ENCODE measurements at regions not wholly inside any gene's neighbourhood (a gene's known extent, or its start where the extent isn't known, plus 50 kb on each side); places are given as distances from the start of the nearest gene placed in this dataset.

DNA sequence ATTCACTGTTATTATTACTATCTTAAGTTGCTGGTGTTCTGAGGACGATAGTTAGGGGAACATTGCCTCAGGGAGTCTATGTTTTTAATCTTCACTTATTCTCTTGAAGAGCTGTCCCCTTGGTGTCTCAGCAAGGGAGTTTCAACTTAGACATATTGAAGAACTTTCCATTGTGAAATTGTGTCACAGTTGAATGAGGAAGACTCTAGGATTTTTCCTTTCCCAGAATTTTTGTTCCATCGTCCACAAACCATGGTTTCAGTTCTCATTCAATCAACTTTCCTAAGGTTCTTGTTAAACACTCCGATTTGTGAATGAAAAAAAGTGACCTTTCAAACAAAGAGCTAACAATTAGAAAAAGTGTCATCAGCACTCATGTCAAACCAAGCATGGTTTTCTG, 128.3 kb downstream of the GATA3 start:
- Mint-ChIP-seq H3K27me3 (no peaks in the 10 kb centered on the region), H3K9me3 (no peaks in the 10 kb centered on the region), H3K4me3 (peak overlapping the region; percentile 68), H3K27ac (no peak overlapping the region), H3K36me3 (ENCODE audit: low read depth) (no peaks in the 10 kb centered on the region), H3K4me1 (peaks cover 25% of the 10 kb centered on the region)
- no peak for ATAC-seq (replicated peaks)

DNA sequence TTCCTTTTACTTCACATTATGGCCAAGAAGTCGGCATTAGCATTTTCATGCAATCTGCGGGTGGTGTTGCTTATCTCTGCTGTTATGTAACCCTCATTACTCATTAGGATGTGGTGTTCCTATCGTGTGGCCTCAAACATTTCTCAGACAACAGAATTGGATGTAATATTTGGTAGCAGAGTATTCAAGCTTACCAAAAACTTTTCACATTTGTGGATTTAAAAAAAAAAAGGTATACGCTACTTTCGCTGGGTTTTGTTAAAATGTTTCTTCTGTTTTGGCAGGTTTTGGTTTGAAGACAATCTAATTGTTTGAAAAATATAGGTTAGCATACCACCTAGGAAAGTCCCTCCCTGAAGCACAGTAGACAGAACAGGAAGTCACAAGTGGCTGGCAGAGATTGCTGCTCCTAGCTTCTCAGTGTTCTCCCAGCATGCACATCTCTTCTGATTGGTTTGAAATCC, 128.8 kb downstream of the GATA3 start:
- Mint-ChIP-seq H3K27me3 (no peaks in the 10 kb centered on the region), H3K27ac (peak overlapping the region; percentile 55), H3K4me3 (peak overlapping the region; percentile 68), H3K4me1 (peaks cover 25% of the 10 kb centered on the region), H3K9me3 (no peaks in the 10 kb centered on the region), H3K36me3 (ENCODE audit: low read depth) (no peaks in the 10 kb centered on the region)
- peak; percentile 89 for ATAC-seq (replicated peaks)

DNA sequence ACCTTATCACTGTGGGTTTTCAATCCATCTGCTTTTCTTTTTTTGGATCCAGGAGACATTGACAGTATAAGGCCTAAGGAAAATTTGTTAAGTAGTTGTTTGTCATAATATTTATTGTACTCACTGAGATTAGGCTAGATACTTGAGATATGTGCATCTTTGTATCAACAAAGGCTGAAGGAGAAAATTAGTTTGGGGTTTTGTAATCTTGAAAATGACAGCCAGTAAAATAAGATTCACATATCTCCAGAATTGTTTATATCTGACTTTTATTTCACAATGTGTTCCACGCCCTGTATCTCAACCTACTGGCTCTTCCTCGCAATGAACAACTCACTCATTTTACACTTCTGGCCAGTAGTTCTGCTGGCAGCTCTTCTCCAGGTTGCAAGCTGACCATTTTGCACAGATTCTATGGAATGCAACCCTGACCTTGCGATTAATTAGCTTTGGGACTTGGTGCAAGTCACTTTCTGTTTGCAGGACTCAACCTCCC, 132.7 kb downstream of the GATA3 start:
- H3K27ac Mint-ChIP-seq, result no peak overlapping the region

DNA sequence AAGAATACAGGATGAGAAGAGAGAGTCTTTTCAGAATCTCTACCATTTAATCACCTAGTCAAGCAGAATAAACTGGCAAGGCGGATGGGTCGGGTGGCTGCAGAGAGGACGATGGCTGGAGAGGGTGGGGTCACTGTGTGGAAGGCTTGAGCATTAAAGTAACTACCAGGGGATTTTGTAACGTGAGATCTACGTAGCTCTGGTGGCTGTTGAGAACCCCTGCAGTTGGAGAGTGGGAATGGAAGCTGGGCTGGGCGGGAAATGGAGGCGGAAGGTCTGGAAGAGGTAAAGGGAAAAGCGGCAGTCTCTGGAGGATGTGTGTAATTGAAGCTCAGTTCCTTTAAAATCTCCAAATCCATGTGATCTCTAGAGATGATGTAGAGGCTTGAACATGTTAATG, 135.0 kb downstream of the GATA3 start:
- H3K27me3 Mint-ChIP-seq, result no peaks in the 10 kb centered on the region
- ATAC-seq (replicated peaks), result no peak
- H3K36me3 Mint-ChIP-seq (ENCODE audit: low read depth), result no peaks in the 10 kb centered on the region
- no peaks in the 10 kb centered on the region for H3K9me3 Mint-ChIP-seq
- H3K27ac Mint-ChIP-seq, result no peak overlapping the region
- H3K4me1 Mint-ChIP-seq, result peaks cover 14% of the 10 kb centered on the region
- no peak overlapping the region for H3K4me3 Mint-ChIP-seq

More for the DNA sequence above, 132.7 kb downstream of the GATA3 start:
- ATAC-seq (replicated peaks), result no peak
- H3K27me3 Mint-ChIP-seq, result no peaks in the 10 kb centered on the region
- peaks cover 29% of the 10 kb centered on the region for H3K4me1 Mint-ChIP-seq
- no peaks in the 10 kb centered on the region for H3K9me3 Mint-ChIP-seq
- no peak overlapping the region for H3K4me3 Mint-ChIP-seq
- no peaks in the 10 kb centered on the region for H3K36me3 Mint-ChIP-seq (ENCODE audit: low read depth)

DNA sequence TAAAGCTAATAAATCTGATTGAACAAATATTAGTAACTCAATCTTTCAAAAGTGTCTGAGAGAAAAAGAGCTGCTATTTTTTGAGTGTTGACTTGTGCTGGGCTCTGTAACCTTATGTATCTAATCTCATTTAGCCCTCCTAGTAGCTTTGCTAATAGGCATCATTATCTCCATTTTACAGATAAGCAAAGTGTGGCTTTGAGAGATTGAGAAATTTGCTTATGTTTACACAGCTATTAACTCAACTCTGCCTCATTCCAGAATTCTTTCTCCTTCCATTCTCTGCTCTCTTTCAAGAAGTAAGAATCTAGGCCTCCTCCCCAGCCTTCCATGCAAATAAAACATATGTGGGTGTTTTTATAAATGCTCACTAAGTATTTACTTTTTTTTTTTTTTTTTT, 137.8 kb downstream of the GATA3 start:
- Mint-ChIP-seq H3K36me3 (ENCODE audit: low read depth) (no peaks in the 10 kb centered on the region), H3K27me3 (no peaks in the 10 kb centered on the region), H3K4me3 (no peak overlapping the region), H3K27ac (no peak overlapping the region), H3K9me3 (no peaks in the 10 kb centered on the region), H3K4me1 (peaks cover 10% of the 10 kb centered on the region)
- no peak for ATAC-seq (replicated peaks)

DNA sequence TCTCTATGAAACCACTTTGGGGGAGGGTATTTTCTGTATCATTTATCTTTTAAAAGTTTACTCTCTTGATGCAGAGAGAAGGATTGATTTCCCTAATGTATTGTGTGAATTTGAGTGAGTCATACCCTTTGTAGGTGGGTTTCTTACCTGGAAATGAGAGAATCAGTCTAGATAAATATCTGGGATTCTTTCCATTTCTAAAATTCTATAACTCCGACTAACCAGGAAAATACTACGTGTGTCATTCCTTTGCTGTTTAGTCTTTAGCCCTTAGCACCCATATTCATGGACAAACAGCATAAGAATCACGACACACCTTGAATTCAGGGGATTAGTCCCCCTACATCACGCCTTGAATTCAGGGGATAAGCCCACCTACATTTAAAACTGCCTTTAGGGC, 139.1 kb downstream of the GATA3 start:
- ATAC-seq (replicated peaks), result no peak

DNA sequence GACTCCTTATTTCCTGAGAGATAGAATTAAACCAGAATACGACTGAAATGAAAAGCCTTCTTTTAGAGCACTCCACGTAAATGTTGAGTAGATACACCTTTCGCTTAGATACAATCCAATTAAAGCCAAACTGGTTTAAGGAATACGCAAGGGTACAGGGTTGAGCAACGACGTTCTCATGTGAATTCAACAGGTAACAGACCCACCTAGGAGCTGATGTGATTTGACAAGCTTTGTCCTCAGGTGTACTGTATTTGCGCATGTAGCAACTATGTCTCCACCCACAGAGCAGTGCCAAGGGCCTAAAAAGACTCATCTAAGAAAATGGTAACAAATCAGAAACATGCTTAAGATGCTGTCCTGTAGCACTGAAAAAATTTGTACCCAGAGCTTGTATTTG, 139.6 kb downstream of the GATA3 start:
- Mint-ChIP-seq H3K4me3 (no peak overlapping the region), H3K36me3 (ENCODE audit: low read depth) (no peaks in the 10 kb centered on the region), H3K9me3 (no peaks in the 10 kb centered on the region)

More for the DNA sequence above, 139.1 kb downstream of the GATA3 start:
- Mint-ChIP-seq H3K36me3 (ENCODE audit: low read depth) (no peaks in the 10 kb centered on the region), H3K27me3 (no peaks in the 10 kb centered on the region), H3K27ac (no peak overlapping the region), H3K9me3 (no peaks in the 10 kb centered on the region), H3K4me3 (no peak overlapping the region), H3K4me1 (peaks cover 10% of the 10 kb centered on the region)

DNA sequence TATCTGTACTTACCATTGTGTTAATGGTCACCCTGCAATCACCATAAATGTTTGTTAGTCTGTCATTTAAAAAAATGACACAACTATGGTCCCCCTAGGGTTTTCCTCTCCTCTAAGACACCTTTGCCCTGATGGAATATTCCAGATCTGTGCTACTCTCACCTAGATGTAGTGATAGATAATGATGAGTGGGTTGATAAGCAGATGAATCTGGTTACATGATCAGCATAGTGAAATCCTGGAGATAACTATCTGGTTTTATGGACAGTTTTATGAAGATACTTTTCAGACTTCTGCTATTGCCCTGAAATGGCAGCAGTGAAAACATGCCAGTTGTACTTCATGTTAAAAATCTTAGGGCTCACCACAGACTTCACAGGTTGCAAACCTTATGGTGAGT, 152.4 kb downstream of the GATA3 start:
- no peaks in the 10 kb centered on the region for H3K4me1 Mint-ChIP-seq
- ATAC-seq (replicated peaks), result no peak
- no peak overlapping the region for H3K4me3 Mint-ChIP-seq
- no peaks in the 10 kb centered on the region for H3K36me3 Mint-ChIP-seq (ENCODE audit: low read depth)
- no peaks in the 10 kb centered on the region for H3K9me3 Mint-ChIP-seq
- no peaks in the 10 kb centered on the region for H3K27me3 Mint-ChIP-seq
- no peak overlapping the region for H3K27ac Mint-ChIP-seq

More for the DNA sequence above, 139.6 kb downstream of the GATA3 start:
- peaks cover 7% of the 10 kb centered on the region for H3K4me1 Mint-ChIP-seq
- ATAC-seq (replicated peaks), result no peak
- no peak overlapping the region for H3K27ac Mint-ChIP-seq
- no peaks in the 10 kb centered on the region for H3K27me3 Mint-ChIP-seq

DNA sequence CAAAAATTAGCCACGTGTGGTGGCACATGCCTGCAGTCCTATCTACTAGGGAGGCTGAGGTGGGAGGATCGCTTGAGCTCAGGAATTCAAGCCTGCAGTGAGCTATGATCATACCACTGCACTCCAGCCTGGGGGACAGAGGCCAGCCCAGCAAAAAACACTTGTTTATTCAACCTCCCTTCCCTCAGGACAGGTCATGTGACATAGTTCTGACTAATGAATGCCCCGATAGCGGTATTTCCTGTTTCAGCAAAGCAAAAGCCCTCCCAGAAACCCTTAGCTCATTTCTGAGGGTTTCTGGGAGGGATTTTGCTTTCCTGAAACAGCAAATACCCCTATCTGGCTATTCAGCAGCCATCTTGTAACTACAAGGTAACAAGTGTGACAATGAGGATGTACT, 157.1 kb downstream of the GATA3 start:
- ATAC-seq (replicated peaks), result no peak
- H3K9me3 Mint-ChIP-seq, result no peaks in the 10 kb centered on the region
- no peaks in the 10 kb centered on the region for H3K27me3 Mint-ChIP-seq

DNA sequence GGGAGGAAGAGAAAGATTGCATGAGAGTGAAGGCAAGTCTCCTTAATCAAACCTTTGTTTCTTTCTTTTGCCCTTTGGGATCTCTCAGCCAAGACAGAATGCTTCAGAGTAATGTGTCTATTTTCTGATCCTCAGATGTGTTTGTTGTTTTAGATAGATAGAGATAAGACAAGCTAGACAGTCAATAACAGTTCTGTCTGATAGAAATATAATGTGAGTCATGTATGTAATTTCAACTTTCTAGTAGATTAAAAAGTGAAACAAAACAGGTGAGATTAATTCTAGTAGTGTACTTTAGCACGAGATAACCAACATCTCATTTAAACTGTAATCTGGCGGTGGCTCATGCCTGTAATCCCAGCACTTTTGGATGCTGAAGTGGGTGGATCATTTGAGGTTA, 159.2 kb downstream of the GATA3 start:
- H3K4me1 Mint-ChIP-seq, result peaks cover 10% of the 10 kb centered on the region
- ATAC-seq (replicated peaks), result no peak
- H3K4me3 Mint-ChIP-seq, result no peak overlapping the region
- no peaks in the 10 kb centered on the region for H3K27me3 Mint-ChIP-seq
- no peak overlapping the region for H3K27ac Mint-ChIP-seq
- H3K9me3 Mint-ChIP-seq, result no peaks in the 10 kb centered on the region
- H3K36me3 Mint-ChIP-seq (ENCODE audit: low read depth), result no peaks in the 10 kb centered on the region

More for the DNA sequence above, 157.1 kb downstream of the GATA3 start:
- Mint-ChIP-seq H3K36me3 (ENCODE audit: low read depth) (no peaks in the 10 kb centered on the region), H3K4me3 (no peak overlapping the region), H3K4me1 (peaks cover 10% of the 10 kb centered on the region), H3K27ac (no peak overlapping the region)

DNA sequence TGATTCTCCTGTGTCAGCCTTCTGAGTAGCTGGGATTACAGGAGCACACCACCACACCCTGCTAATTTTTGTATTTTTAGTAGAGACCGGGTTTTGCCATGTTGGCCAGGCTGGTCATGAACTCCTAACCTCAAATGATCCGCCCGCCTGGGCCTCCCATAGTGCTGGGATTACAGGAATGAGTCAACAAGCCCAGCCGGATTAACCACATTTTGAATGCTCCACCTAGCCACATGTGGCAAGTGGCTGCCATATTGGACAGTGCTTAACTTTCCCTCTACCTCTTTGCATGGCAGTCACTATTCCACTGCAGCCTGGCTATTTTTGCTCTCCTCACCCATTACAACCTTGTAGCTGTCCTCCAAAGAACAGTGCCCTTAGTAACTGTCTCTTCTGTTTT, 160.1 kb downstream of the GATA3 start:
- Mint-ChIP-seq H3K27ac (no peak overlapping the region), H3K9me3 (no peaks in the 10 kb centered on the region), H3K27me3 (no peaks in the 10 kb centered on the region), H3K36me3 (ENCODE audit: low read depth) (no peaks in the 10 kb centered on the region), H3K4me1 (peaks cover 10% of the 10 kb centered on the region), H3K4me3 (no peak overlapping the region)
- ATAC-seq (replicated peaks), result no peak

DNA sequence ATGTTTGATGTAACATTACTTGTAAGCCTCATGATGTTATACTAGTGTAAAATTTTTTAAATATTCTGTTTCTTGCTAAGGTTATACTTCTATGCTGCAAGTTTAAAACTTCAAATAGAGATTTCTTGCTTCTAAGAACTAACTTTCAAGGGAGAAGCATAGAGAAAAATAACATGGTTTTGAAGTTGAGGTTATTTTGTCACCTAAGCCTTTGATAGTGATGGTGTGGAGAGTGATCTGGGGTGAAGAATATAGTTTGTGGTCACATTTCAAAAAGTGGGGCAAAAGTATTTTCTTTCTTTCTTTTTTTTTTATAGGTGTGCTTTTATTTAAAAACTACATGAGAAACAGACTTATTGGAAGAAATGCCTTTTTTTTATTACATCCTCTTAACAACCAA, 162.4 kb downstream of the GATA3 start:
- no peak overlapping the region for H3K27ac Mint-ChIP-seq
- H3K9me3 Mint-ChIP-seq, result no peaks in the 10 kb centered on the region
- ATAC-seq (replicated peaks), result no peak
- H3K4me1 Mint-ChIP-seq, result peaks cover 10% of the 10 kb centered on the region
- no peaks in the 10 kb centered on the region for H3K36me3 Mint-ChIP-seq (ENCODE audit: low read depth)
- no peaks in the 10 kb centered on the region for H3K27me3 Mint-ChIP-seq
- H3K4me3 Mint-ChIP-seq, result no peak overlapping the region

DNA sequence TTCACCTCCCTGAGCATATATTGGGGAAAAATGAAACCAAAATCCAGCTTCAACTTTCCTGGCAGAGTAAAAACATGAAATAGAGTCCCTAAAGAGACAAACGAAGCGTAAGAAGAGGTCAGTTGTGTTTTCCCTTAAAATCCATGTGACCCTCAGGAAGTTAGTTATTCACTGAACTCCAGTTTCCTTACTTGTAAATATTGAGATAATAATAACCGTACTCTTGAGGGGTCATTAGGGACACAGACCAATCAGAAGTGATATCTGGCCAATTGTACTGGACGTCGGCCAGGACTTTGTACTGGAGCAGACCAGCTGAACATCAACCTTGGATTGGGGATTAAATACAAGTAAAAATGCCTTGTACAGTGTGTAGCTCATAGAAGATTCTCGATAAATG, 167.0 kb downstream of the GATA3 start:
- no peak overlapping the region for H3K4me3 Mint-ChIP-seq
- ATAC-seq (replicated peaks), result no peak
- no peaks in the 10 kb centered on the region for H3K27me3 Mint-ChIP-seq
- H3K4me1 Mint-ChIP-seq, result no peaks in the 10 kb centered on the region
- H3K36me3 Mint-ChIP-seq (ENCODE audit: low read depth), result no peaks in the 10 kb centered on the region
- H3K9me3 Mint-ChIP-seq, result no peaks in the 10 kb centered on the region
- H3K27ac Mint-ChIP-seq, result no peak overlapping the region

DNA sequence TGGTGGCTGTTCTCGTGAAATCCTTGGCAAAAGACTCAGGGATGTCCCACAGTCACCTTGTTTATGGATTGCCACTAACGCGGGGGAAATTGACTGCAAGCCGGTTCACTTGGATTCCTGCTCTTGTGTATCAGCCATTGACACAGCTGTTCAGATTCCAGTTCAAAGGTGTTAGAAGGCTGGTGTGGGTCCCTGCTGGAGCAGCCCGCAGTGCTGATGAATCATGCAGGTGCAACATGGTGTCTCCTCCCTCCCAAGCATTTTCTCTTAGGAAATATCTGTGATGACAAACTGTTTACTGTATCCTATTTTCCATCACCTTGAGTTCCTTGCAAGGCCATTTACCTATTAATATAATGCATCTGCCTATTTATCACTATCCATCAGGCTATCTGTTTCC, 170.1 kb downstream of the GATA3 start:
- no peaks in the 10 kb centered on the region for H3K9me3 Mint-ChIP-seq
- H3K36me3 Mint-ChIP-seq (ENCODE audit: low read depth), result no peaks in the 10 kb centered on the region
- H3K27ac Mint-ChIP-seq, result no peak overlapping the region

DNA sequence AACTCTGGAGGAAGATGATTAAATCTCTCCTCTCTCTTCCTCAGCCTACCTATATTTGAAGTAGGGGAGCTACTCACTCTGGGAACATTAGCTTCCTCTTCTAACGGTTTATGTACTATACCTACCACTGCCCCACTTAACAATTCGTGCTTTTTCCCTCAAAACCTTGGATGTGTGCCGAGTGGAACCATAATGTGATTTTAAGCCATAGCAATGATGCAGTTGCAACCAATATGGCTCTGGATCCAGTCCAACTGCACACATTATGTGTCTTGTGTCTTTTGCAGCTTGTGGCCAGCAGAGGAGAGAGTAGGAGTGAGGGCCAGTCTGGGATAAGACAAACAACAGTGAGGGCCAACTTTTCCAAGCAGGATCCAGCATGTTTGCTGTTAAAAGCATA, 170.7 kb downstream of the GATA3 start:
- Mint-ChIP-seq H3K4me1 (peaks cover 14% of the 10 kb centered on the region), H3K9me3 (no peaks in the 10 kb centered on the region), H3K27me3 (no peaks in the 10 kb centered on the region), H3K27ac (no peak overlapping the region), H3K36me3 (ENCODE audit: low read depth) (no peaks in the 10 kb centered on the region), H3K4me3 (no peak overlapping the region)
- no peak for ATAC-seq (replicated peaks)

More for the DNA sequence above, 170.1 kb downstream of the GATA3 start:
- no peak for ATAC-seq (replicated peaks)
- Mint-ChIP-seq H3K4me3 (no peak overlapping the region), H3K4me1 (peaks cover 14% of the 10 kb centered on the region), H3K27me3 (no peaks in the 10 kb centered on the region)

DNA sequence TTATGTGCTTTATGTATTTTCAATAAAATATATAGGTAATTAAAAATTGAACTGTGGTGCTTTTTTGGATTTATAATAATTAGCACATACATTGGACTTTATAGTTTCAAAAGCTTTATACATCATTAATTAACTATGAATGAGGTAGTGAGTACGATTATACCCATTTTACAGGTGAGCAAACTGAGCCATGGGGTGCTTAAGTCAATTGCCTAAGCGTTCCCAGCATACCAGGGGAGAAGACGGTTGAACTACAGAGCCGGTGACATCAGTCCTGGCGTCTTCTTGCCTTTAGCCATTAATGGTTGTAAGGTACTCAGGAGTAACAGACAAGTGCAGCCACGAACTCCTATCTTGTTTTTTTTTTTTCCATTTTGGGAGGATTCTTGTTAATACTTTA, 172.8 kb downstream of the GATA3 start:
- H3K27ac Mint-ChIP-seq, result no peak overlapping the region
- ATAC-seq (replicated peaks), result no peak
- no peak overlapping the region for H3K4me3 Mint-ChIP-seq
- no peaks in the 10 kb centered on the region for H3K27me3 Mint-ChIP-seq
- no peaks in the 10 kb centered on the region for H3K9me3 Mint-ChIP-seq
- H3K36me3 Mint-ChIP-seq (ENCODE audit: low read depth), result no peaks in the 10 kb centered on the region
- peaks cover 23% of the 10 kb centered on the region for H3K4me1 Mint-ChIP-seq

All from activated T-helper 17 cell treated with anti-CD3 and anti-CD28 coated beads, Interleukin-2, amount 50 U/mL, for 72 hours (primary cell).